Cardiac muscle cell (in vitro differentiated cells and primary cell): ENCODE measurements at regions not wholly inside any gene's neighbourhood (a gene's known extent, or its start where the extent isn't known, plus 50 kb on each side); places are given as distances from the start of the nearest gene placed in this dataset.
A peak's percentile ranks its signal among the peaks of the same experiment; 100 is the strongest.

Experiments used
- DNase-seq, 2 donors: peaks; one replicate each; pipeline versions ENCODE4 v3.0.0 to v3.0.0-alpha.2; 2010 to 2017; ENCODE audit warnings: low read depth in 1 of 2, low spot score in 1 of 2
- H3K27ac ChIP-seq: fragments of 200-600 bp; sonication (generic); 2 replicates; pipeline ENCODE4 v1.5.1; 2016
- H3K27me3 ChIP-seq: fragments of 200-600 bp; sonication (generic); 2 replicates; pipeline ENCODE4 v1.6.0; 2016; ENCODE audit warnings: control low read depth
- H3K36me3 ChIP-seq: fragments of 200-600 bp; sonication (generic); 2 replicates; pipeline ENCODE4 v1.5.1; 2016; ENCODE audit warnings: control low read depth
- H3K4me1 ChIP-seq: fragments of 200-600 bp; sonication (generic); 2 replicates; pipeline ENCODE4 v1.8.1; 2017; ENCODE audit warnings: low read depth, mild to moderate bottlenecking, mixed run types
- H3K4me3 ChIP-seq: fragments of 200-600 bp; sonication (generic); 2 replicates; pipeline ENCODE4 v1.5.1; 2016; ENCODE audit warnings: mild to moderate bottlenecking
- H3K9me3 ChIP-seq: fragments of 200-600 bp; sonication (generic); 2 replicates; pipeline ENCODE4 v1.5.1; 2017; ENCODE audit warnings: low read depth, mild to moderate bottlenecking, control low read depth
- CTCF ChIP-seq: IDR thresholded peaks from 2 replicates; pipeline ENCODE4 v1.5.1; 2012; ENCODE audit warnings: low read depth, mild to moderate bottlenecking, low read length

GRCh38 chr10:31081937-31082840 is 50.5 kb upstream of the ZNF438 start:
- TF ChIP-seq CTCF: no peak

GRCh38 chr10:31083765-31084184 is 52.1 kb upstream of the ZNF438 start:
- Histone ChIP-seq H3K4me3 (no peak overlapping the region), H3K36me3 (no peaks in the 10 kb centered on the region), H3K27ac (no peak overlapping the region), H3K9me3 (no peaks in the 10 kb centered on the region), H3K4me1 (no peaks in the 10 kb centered on the region), H3K27me3 (no peaks in the 10 kb centered on the region)
- peak; percentile 45 for TF ChIP-seq CTCF
- peak; percentile 42 to 59 for DNase-seq

More at GRCh38 chr10:31081937-31082840, 50.5 kb upstream of the ZNF438 start:
- Histone ChIP-seq H3K27ac (no peak overlapping the region), H3K27me3 (no peaks in the 10 kb centered on the region), H3K4me1 (no peaks in the 10 kb centered on the region), H3K36me3 (no peaks in the 10 kb centered on the region), H3K4me3 (no peak overlapping the region), H3K9me3 (no peaks in the 10 kb centered on the region)
- no peak for DNase-seq

- Histone ChIP-seq H3K36me3 (no peaks in the 10 kb centered on the region), H3K9me3 (no peaks in the 10 kb centered on the region), H3K27me3 (no peaks in the 10 kb centered on the region), H3K4me1 (no peaks in the 10 kb centered on the region), H3K27ac (no peak overlapping the region), H3K4me3 (no peak overlapping the region)
- TF ChIP-seq CTCF: no peak
- no peak for DNase-seq
Measured at GRCh38 chr10:31087011-31087410, 55.3 kb upstream of the ZNF438 start.

- Histone ChIP-seq H3K4me1 (no peaks in the 10 kb centered on the region), H3K27me3 (no peaks in the 10 kb centered on the region), H3K9me3 (no peaks in the 10 kb centered on the region), H3K36me3 (no peaks in the 10 kb centered on the region), H3K4me3 (no peak overlapping the region), H3K27ac (no peak overlapping the region)
- DNase-seq: no peak
- no peak for TF ChIP-seq CTCF
Measured at GRCh38 chr10:31087851-31088250, 56.2 kb upstream of the ZNF438 start.

GRCh38 chr10:31090894-31091607 is 59.4 kb upstream of the ZNF438 start:
- no peak for TF ChIP-seq CTCF

More at GRCh38 chr10:31090894-31091607, 59.4 kb upstream of the ZNF438 start:
- DNase-seq: peak in 1 of 2 donors; percentile 88
- H3K9me3 ChIP-seq: no peaks in the 10 kb centered on the region
- no peaks in the 10 kb centered on the region for H3K4me1 ChIP-seq
- H3K27me3 ChIP-seq: no peaks in the 10 kb centered on the region
- no peaks in the 10 kb centered on the region for H3K36me3 ChIP-seq
- no peak overlapping the region for H3K27ac ChIP-seq
- no peak overlapping the region for H3K4me3 ChIP-seq
